GM06990 (cell line): ENCODE measurements at regions not wholly inside any gene's neighbourhood (a gene's known extent, or its start where the extent isn't known, plus 50 kb on each side); places are given as distances from the start of the nearest gene placed in this dataset.

Experiments used
- DNase-seq: peaks from one replicate; pipeline ENCODE4 v3.0.0-alpha.2; 2011; ENCODE audit not compliant: insufficient read length; ENCODE audit errors: extremely low read depth
- H3K27me3 ChIP-seq: replicated peaks from 2 replicates; pipeline ENCODE4 v1.6.0; 2011; ENCODE audit warnings: low read length; ENCODE audit not compliant: control insufficient read depth, insufficient read depth
- H3K36me3 ChIP-seq: 2 replicates; pipeline ENCODE4 v1.5.1; 2011; ENCODE audit warnings: low read length; ENCODE audit not compliant: control insufficient read depth, insufficient read depth
- H3K4me3 ChIP-seq: replicated peaks from 2 replicates; pipeline ENCODE4 v1.5.1; 2011; ENCODE audit warnings: low read depth, mild to moderate bottlenecking, control low read depth, low read length
- TF ChIP-seq, protein P1 (sequence below): IDR thresholded peaks from 2 replicates; pipeline ENCODE4 v1.5.1; 2011; ENCODE audit warnings: low read length, control low read depth, mild to moderate bottlenecking, inconsistent platforms; ENCODE audit not compliant: insufficient read depth, poor library complexity, severe bottlenecking

DNA sequence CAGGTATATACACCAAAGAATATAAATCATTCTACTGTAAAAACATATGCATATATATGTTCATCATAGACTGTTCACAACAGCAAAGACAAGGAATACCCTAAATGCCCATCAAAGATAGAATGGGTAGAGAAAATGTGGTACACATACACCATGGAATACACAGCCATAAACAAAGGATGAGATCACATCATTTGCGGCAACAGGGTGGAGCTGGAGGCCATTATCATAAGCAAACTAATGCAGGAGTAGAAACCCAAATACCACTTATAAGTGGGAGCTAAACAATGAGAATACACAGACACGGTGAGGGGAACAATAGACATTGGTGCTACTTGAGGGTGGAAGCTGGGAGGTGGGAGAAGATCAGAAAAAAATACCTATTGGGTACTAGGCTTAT lies 117.6 kb downstream of the COX7C start:
- no peak for DNase-seq
- Histone ChIP-seq H3K27me3 (no peaks in the 10 kb centered on the region), H3K36me3 (no peaks in the 10 kb centered on the region), H3K4me3 (no peak overlapping the region)
- TF ChIP-seq, protein P1, sequence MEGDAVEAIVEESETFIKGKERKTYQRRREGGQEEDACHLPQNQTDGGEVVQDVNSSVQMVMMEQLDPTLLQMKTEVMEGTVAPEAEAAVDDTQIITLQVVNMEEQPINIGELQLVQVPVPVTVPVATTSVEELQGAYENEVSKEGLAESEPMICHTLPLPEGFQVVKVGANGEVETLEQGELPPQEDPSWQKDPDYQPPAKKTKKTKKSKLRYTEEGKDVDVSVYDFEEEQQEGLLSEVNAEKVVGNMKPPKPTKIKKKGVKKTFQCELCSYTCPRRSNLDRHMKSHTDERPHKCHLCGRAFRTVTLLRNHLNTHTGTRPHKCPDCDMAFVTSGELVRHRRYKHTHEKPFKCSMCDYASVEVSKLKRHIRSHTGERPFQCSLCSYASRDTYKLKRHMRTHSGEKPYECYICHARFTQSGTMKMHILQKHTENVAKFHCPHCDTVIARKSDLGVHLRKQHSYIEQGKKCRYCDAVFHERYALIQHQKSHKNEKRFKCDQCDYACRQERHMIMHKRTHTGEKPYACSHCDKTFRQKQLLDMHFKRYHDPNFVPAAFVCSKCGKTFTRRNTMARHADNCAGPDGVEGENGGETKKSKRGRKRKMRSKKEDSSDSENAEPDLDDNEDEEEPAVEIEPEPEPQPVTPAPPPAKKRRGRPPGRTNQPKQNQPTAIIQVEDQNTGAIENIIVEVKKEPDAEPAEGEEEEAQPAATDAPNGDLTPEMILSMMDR: no peak

DNA sequence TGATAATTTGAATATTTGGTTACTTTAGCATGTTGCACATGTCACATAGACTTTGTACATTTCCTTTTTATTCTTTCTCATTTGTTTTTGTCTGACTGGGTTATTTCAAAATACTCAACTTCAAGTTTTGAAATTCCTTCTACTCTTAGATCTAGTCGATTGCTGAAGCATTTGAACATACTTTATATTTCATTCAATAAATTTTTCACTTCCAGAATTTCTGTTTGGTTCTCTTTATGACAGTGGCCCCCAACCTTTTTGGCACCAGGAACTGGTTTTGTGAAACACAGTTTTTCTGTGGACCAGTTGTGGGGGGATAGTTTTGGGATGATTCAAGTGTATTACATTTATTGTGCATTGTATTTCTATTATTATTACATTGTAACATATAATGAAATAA lies 119.8 kb downstream of the COX7C start:
- no peaks in the 10 kb centered on the region for H3K36me3 ChIP-seq

DNA sequence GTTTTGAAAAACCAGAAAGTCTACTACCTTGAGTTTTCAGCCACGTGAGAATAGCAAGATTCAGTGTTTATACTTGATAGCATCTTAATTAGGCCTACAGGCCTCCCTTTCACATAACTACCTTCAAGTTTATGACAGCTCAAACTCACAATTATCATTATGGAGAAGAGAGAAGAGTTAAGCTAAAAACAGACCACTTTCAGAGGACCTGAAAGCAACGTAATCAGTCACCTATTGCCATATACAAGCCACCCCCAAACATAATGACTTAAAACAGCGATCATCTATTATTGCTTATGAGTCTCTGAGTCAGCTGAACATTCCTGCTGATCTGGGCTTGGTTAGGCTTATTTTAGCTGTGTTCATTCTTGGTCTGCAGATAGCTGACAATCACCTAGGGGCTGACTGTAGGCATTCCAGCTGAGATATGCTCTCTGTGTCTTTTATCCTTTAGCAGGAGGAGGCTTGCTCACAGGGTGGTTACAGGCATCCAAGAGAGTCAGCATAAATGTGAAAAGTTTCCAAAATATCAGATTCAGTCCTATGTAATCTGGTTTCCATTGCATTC lies 130.9 kb downstream of the COX7C start:
- DNase-seq: no peak
- Histone ChIP-seq H3K36me3 (no peaks in the 10 kb centered on the region), H3K4me3 (no peak overlapping the region), H3K27me3 (no peaks in the 10 kb centered on the region)
- TF ChIP-seq, protein P1: no peak

More for the DNA sequence above, 119.8 kb downstream of the COX7C start:
- Histone ChIP-seq H3K27me3 (no peaks in the 10 kb centered on the region), H3K4me3 (no peak overlapping the region)
- TF ChIP-seq, protein P1: no peak
- DNase-seq: no peak

DNA sequence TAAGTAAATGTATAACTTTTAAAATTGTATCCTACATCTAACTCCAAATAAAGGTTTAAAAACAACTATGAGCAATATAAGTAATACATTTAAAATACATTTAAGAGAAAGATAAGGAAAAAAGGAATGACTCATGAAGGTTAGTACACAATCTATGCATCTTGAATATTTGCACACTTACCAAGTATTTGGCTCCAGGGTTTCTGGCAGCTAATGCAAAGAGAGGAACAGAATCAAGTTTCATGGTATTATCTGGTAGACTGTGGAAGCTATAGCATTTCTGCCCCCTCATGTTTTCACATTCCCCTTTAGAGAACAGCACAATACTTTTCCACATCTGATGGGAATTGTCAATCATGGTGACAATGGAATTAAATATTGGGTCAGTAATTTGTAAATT lies 132.1 kb downstream of the COX7C start:
- Histone ChIP-seq H3K4me3 (no peak overlapping the region), H3K36me3 (no peaks in the 10 kb centered on the region), H3K27me3 (no peaks in the 10 kb centered on the region)
- TF ChIP-seq, protein P1: no peak
- DNase-seq: no peak

DNA sequence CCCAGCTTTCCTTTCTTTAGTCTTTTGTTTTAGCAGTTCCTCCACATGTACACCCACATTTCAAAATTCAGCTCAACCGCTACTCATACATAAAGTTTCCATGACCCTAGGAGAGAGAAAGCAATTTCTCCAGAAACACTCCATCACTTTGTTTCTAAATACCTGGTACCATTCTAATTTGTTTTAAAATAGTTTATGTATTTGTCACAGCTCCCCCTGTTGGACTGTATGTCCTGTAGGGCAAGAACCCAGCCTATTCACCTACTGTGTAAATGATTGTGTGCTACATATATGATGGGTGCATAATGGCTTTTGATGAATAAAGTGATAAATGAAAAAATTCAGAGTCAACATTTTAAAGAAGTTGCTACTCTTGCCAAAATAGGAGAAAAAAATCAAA lies 139.1 kb downstream of the COX7C start:
- H3K27me3 ChIP-seq: no peaks in the 10 kb centered on the region
- H3K4me3 ChIP-seq: no peak overlapping the region
- no peak for DNase-seq
- no peaks in the 10 kb centered on the region for H3K36me3 ChIP-seq
- TF ChIP-seq, protein P1: peak; percentile 20

DNA sequence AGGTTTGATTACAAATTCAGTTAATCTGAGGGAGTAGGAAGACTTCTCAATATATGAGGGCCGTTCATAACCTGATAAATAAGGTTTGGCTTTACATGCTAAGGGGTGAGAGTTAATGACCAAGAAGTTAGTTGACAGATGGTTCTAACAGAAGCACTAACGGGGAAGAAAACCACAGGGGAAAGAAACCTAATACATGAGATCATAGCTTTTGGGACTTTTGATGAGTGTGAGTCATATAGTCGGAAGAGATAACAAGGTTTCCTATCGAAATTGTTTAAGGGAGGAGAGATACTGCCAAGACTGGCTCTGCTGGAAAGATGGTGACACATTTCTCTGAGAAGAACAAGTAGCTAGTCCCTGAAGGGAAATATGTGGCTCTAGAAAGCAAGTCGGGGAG lies 140.1 kb downstream of the COX7C start:
- no peaks in the 10 kb centered on the region for H3K27me3 ChIP-seq
- H3K4me3 ChIP-seq: no peak overlapping the region
- DNase-seq: no peak
- TF ChIP-seq, protein P1: no peak
- no peaks in the 10 kb centered on the region for H3K36me3 ChIP-seq
